ENCODE measurements at regions not wholly inside any gene's neighbourhood (a gene's known extent, or its start where the extent isn't known, plus 50 kb on each side); places are given as distances from the start of the nearest gene placed in this dataset.

DNA sequence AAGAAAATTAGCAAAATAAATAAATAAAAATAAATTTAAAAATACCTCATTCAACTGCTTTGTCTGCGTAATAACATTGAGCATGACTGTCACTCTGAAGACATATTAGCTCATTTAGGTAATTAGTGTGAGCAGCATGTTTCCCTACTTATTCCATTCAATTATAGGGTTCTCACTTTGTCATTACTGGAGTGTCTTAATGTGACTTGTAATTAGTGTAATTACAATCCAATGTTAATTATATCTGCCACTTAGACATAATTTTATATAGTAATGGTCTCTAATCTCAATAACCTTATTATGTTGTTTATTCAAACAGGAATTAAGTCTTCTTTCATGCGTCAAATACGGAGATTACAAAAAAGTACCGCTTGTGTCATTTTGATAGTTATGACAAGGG is 893.9 kb upstream of the ACVR2A start:
- ATAC-seq = no peak
- Histone ChIP-seq H3K36me3 (ENCODE audit: low read depth) (no peaks in the 10 kb centered on the region), H3K4me3 (no peak overlapping the region), H3K9me3 (no peaks in the 10 kb centered on the region), H3K4me1 (ENCODE audit: low read depth) (no peaks in the 10 kb centered on the region)
- TF ChIP-seq, protein P1, sequence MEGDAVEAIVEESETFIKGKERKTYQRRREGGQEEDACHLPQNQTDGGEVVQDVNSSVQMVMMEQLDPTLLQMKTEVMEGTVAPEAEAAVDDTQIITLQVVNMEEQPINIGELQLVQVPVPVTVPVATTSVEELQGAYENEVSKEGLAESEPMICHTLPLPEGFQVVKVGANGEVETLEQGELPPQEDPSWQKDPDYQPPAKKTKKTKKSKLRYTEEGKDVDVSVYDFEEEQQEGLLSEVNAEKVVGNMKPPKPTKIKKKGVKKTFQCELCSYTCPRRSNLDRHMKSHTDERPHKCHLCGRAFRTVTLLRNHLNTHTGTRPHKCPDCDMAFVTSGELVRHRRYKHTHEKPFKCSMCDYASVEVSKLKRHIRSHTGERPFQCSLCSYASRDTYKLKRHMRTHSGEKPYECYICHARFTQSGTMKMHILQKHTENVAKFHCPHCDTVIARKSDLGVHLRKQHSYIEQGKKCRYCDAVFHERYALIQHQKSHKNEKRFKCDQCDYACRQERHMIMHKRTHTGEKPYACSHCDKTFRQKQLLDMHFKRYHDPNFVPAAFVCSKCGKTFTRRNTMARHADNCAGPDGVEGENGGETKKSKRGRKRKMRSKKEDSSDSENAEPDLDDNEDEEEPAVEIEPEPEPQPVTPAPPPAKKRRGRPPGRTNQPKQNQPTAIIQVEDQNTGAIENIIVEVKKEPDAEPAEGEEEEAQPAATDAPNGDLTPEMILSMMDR (IDR thresholded peaks at IDR 0.05) = no peak
- intact Hi-C loops (cut with DNase I, micrococcal nuclease) = loop anchor here in 1 of 2 donors (2.0 kb wide), 1 partner anchor 36 kb away; no protein-coding TSS in a partner anchor
- no peak for DNase-seq

GRCh38 chr2:146950361-146950760 is 894.5 kb upstream of the ACVR2A start:
- TF ChIP-seq, protein P1 (IDR thresholded peaks at IDR 0.05) = no peak

DNA sequence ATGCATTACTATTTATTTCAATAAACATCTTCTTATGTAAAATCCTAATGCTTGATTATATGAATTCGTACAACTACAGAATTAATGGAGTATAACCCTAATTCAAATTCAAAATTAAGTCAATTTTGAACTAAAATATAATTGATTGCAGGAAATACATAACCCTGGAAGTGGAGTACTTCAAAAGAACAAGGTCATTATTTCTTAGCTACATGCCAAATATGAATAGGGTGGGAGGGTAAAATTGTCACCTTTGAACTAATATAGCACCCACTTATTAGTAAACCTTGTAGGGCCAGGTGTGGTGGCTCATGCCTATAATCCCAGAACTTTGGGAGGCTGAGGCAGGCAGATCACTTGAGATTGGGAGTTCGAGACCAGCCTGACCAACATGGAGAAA is 895.4 kb upstream of the ACVR2A start:
- Histone ChIP-seq H3K4me1 (ENCODE audit: low read depth) (no peaks in the 10 kb centered on the region), H3K36me3 (ENCODE audit: low read depth) (no peaks in the 10 kb centered on the region), H3K4me3 (no peak overlapping the region), H3K9me3 (no peaks in the 10 kb centered on the region)
- intact Hi-C loops (cut with DNase I, micrococcal nuclease) = no loop called here
- TF ChIP-seq, protein P1 (IDR thresholded peaks at IDR 0.05) = no peak
- DNase-seq (no peak), ATAC-seq (no peak)

More at GRCh38 chr2:146950361-146950760, 894.5 kb upstream of the ACVR2A start:
- DNase-seq = no peak
- intact Hi-C loops (cut with DNase I, micrococcal nuclease) = loop anchor here in 1 of 2 donors (2.0 kb wide), 1 partner anchor 36 kb away; no protein-coding TSS in a partner anchor
- Histone ChIP-seq H3K36me3 (ENCODE audit: low read depth) (no peaks in the 10 kb centered on the region), H3K4me3 (no peak overlapping the region), H3K4me1 (ENCODE audit: low read depth) (no peaks in the 10 kb centered on the region), H3K9me3 (no peaks in the 10 kb centered on the region)
- ATAC-seq = no peak

- no peaks in the 10 kb centered on the region for H3K4me1 ChIP-seq (ENCODE audit: low read depth)
- DNase-seq (no peak), ATAC-seq (no peak)
- no peaks in the 10 kb centered on the region for H3K36me3 ChIP-seq (ENCODE audit: low read depth)
- intact Hi-C loops (cut with DNase I, micrococcal nuclease) = no loop called here
- TF ChIP-seq, protein P1 (IDR thresholded peaks at IDR 0.05) = no peak
- no peaks in the 10 kb centered on the region for H3K9me3 ChIP-seq
- no peak overlapping the region for H3K4me3 ChIP-seq
These were observed 900.2 kb upstream of the ACVR2A start for GRCh38 chr2:146944601-146945000.

- DNase-seq = no peak
- no peaks in the 10 kb centered on the region for H3K36me3 ChIP-seq (ENCODE audit: low read depth)
- TF ChIP-seq, protein P1 (IDR thresholded peaks at IDR 0.05) = no peak
- no peak overlapping the region for H3K4me3 ChIP-seq
- intact Hi-C loops (cut with DNase I, micrococcal nuclease) = no loop called here
- no peaks in the 10 kb centered on the region for H3K4me1 ChIP-seq (ENCODE audit: low read depth)
- ATAC-seq = no peak
- H3K9me3 ChIP-seq = no peaks in the 10 kb centered on the region
These were observed 904.7 kb upstream of the ACVR2A start for GRCh38 chr2:146939991-146940685.

Data from mucosa of descending colon (tissue), 3 donors.